NCI-H526 treated with DMSO at 0.1 percent for 48 hours (cell line): ENCODE measurements at regions not wholly inside any gene's neighbourhood (a gene's known extent, or its start where the extent isn't known, plus 50 kb on each side); places are given as distances from the start of the nearest gene placed in this dataset.

Experiments used
- DNase-seq: peaks from one replicate; lab custom pipeline; 2025; lab: John Stamatoyannopoulos, UW

DNA sequence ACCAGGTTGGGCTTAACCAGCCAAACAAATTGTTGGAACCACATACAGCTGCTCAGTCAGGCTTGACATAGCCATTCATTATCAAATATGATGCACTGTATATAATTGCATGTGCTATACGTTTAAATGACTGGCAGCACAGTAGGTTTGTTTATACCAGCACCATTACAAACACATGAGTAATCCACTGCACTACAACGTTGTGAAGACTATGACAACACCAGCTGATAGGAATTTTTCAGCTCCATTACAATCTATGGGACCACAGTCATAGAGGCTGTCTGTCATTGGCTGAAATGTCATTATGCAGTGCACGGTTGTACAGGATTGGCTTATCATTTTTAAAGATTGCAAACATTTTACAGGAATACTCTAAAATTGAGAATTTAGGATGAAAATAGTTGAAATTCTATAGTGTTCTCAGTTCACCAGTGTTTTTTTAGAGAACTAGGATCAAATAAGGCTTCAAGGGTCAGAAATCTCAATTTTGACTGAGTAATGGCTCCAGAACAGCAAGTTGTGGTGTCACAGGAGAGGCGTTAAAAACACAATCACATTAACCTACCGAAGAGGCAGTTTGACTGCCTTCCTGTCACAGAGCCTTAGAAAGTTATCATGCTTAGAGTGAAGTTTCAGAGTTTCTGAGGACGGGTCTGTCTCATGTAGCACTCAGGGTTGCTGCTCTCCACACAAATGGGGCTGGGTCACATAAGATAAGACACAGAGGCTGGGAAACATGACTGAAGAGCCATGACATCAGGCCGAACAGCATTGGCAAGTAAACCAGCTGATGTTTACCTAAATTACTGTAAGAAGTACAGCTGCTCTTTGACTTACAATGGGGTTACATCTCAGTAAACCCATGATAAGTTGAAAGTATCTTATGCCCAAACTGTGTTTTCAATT is 60.7 kb upstream of the SMLR1 start:
- no peak for DNase-seq

DNA sequence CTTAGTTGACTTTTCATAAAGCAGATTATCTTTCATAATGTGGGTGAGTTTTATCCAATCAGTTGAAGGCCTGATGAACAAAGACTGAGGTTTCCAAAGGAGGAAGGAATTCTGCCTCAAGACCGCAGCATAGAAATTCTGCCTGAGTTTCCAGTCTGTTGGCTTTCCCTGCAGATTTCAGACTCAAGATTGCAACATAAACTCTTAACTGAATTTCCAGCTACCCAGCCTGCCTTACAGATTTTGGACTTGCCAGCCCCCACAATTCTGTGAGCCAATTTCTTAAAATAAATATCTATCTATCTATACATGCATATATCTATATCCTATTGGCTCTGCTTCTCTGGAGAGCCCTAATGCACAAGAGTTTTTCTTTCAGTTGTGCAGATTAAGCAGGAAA is 57.3 kb upstream of the SMLR1 start:
- no peak for DNase-seq

DNA sequence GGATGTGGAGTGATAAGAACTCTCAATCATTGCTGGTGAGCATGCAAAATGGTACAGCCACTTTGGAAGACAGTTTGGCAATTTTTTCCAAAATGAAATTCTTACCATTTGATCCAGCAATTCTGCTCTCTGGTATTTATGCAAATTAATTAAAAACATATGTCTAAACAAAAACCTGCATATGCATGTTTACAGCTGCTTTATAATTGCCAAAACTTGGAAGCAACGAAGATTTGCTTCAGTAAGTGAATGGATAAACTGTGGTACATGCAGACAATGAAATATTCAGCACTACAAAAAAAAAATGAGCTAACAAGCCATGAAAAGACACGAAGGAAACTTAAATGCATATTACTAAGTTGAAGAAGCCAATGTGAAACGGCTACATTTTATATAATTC is 55.5 kb upstream of the SMLR1 start:
- DNase-seq, result no peak

DNA sequence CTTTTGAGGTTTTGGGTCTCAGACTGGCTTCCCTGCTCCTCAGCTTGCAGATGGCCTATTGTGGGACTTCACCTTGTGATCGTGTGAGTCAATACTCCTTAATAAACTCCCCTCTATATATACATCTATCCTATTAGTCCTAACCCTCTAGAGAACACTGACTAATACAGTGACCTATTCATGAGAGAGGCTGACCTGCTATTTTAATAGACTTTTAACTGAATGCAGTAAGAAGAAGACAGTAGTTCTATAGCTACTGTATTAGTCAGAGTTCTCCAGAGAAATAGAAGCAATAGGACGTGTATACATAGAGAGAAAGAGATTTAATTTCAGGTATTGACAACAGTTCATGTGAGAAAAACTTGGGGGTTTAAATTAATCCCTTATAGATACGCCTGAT is 53.3 kb upstream of the SMLR1 start:
- no peak for DNase-seq

DNA sequence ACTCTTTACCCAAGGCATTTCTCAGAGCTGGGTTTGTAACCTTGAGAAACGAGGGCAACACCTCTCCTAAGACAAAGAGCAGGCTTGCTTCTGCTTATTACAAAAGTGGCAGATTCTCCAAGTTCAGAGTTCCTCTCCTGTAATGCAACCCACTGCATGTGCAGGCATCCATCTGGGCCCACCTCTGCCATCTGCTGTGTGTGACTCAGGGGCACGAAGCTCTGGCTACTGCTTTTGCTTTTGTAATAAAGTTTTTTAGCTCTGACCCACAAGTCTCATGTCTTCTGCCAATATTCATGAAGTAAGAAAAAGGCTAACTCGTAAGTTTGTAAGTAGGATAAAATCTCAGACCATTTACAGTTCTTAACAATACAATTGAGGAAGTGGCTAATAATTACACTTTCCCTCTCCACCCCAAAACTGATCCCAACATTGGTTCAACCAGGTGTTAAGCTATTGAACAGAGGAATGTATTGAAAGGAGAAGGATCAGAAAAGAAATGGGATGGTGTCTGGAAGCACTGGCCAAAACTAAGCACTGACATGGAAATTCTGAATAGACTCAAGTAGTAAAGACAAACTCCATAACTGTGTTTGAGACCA is 51.7 kb upstream of the SMLR1 start:
- no peak for DNase-seq

DNA sequence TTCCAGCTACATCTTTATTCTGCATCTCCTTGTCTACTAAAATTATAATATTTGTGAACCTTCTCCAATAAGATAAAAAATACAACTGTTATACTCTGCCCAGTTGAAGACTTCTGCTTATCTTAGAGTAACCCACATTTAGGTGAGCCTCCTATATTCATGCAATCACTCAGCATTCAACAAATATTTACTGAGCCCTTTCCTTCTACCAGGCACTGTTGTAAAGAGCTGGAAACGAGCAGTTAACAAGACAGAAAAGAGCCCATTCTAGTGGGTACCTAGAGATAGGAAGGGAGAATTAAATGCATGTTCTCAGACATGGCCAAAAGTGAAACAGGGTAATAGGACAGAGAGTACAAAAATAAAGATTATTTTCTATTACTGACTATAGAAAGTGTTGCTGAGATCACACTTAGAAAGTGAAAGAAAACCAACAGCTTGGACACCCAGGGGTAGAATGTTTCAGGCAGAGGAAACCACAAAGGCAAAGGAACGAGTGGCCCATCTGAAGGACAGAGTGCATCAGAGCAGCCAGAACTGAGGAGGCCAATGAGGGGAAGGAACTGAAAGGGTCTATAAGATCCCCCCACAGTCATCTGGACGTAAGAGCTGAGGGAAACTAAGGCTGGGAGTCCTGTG is 50.8 kb upstream of the SMLR1 start:
- DNase-seq, result no peak
